GM12878 (cell line): ENCODE measurements at regions not wholly inside any gene's neighbourhood (a gene's known extent, or its start where the extent isn't known, plus 50 kb on each side); places are given as distances from the start of the nearest gene placed in this dataset.
"Not testable (repeated sequence)": the region's sequence is repeated elsewhere in the genome, so short reads cannot be mapped to it uniquely, and the experiment has no call there.

Experiments
- ATAC-seq: fragments of 200-7000 bp; cut with Tn5 transposase; 3 replicates; pipeline ENCODE4 v1.9.1; 2020; ENCODE audit warnings: mild to moderate bottlenecking, moderate library complexity
- BruUV-seq: library from RNA; stranded (reverse); fragments of 400-500 nt; replicated peaks from 2 replicates; lab custom pipeline; 2021; lab: Mats Ljungman, UMichigan
- CTCF ChIA-PET: fragments of 300-600 bp; sonication (Branson Sonifier 250); formaldehyde crosslinking; extraction: SDS; loops from one replicate; lab custom pipeline; 2021; ENCODE audit warnings: inconsistent platforms; lab: Yijun Ruan, JAX
- POLR2A ChIA-PET: fragments of 350-600 bp; formaldehyde crosslinking; extraction: SDS; loops from one replicate; lab custom pipeline; 2021; ENCODE audit warnings: inconsistent platforms; lab: Charles Lee
- RAD21 ChIA-PET: fragments of 300-600 bp; sonication (Branson Sonifier 250); formaldehyde crosslinking; loops from one replicate; lab custom pipeline; 2023; ENCODE audit warnings: antibody characterized with exemption; ENCODE audit not compliant: unreplicated experiment; lab: Charles Lee
- SMC1A ChIA-PET: fragments of 300-600 bp; sonication (Branson Sonifier 250); formaldehyde crosslinking; loops from one replicate; lab custom pipeline; 2023; ENCODE audit not compliant: unreplicated experiment, uncharacterized antibody; lab: Charles Lee
- DNase-seq: peaks from one replicate; pipeline ENCODE4 v3.0.0-alpha.2; 2011; ENCODE audit warnings: low read depth, low spot score
- FAIRE-seq: peaks from 3 replicates; lab custom pipeline; 2011; peaks lifted over from hg19 to GRCh38; lab: Jason Lieb, UNC
- H2AFZ ChIP-seq: 2 replicates; pipeline ENCODE4 v1.6.0; 2011; ENCODE audit warnings: low read depth, low read length, control low read depth; ENCODE audit not compliant: control insufficient read depth
- H3K27ac ChIP-seq: 2 replicates; pipeline ENCODE4 v1.5.1; 2011; ENCODE audit warnings: control low read depth; ENCODE audit not compliant: control insufficient read depth, insufficient read depth
- H3K27me3 ChIP-seq, 2 experiments: replicated peaks in 1 of 2; 2 replicates each; pipeline versions ENCODE4 v1.6.0 to v1.6.1; 2011; ENCODE audit warnings: low read length in 1 of 2; ENCODE audit not compliant: control insufficient read depth in 2 of 2, insufficient read depth in 2 of 2
- H3K36me3 ChIP-seq, 2 experiments: 2 replicates each; pipeline ENCODE4 v1.5.1; 2011; ENCODE audit warnings: low read length in 1 of 2; ENCODE audit not compliant: control insufficient read depth in 2 of 2, insufficient read depth in 2 of 2
- H3K4me1 ChIP-seq: 2 replicates; pipeline ENCODE4 v1.6.1; 2011; ENCODE audit warnings: mild to moderate bottlenecking, low read length, moderate library complexity, mixed read lengths; ENCODE audit not compliant: control insufficient read depth, insufficient read depth
- H3K4me2 ChIP-seq: 2 replicates; pipeline ENCODE4 v1.6.0; 2011; ENCODE audit warnings: control low read depth; ENCODE audit not compliant: control insufficient read depth, insufficient read depth
- H3K4me3 ChIP-seq: fragments of 200-600 bp; sonication (generic); 2 replicates; pipeline ENCODE4 v1.5.1; 2016
- H3K79me2 ChIP-seq: 2 replicates; pipeline ENCODE4 v1.6.0; 2011; ENCODE audit warnings: low read length; ENCODE audit not compliant: control insufficient read depth, insufficient read depth
- H3K9ac ChIP-seq: 2 replicates; pipeline ENCODE4 v1.8.0; 2011; ENCODE audit warnings: low read length, control low read depth, mixed read lengths; ENCODE audit not compliant: control insufficient read depth, insufficient read depth
- H3K9me3 ChIP-seq: replicated peaks from 3 replicates; pipeline ENCODE4 v1.5.1; 2011; ENCODE audit warnings: mild to moderate bottlenecking, low read length; ENCODE audit not compliant: control insufficient read depth, insufficient read depth
- H4K20me1 ChIP-seq: 2 replicates; pipeline ENCODE4 v1.6.0; 2011; ENCODE audit not compliant: control insufficient read depth, insufficient read depth
- HDAC6 ChIP-seq: fragments of 200-600 bp; sonication (generic); IDR thresholded peaks from one replicate; pipeline ENCODE4 v1.8.0; 2017; ENCODE audit warnings: antibody characterized with exemption; ENCODE audit not compliant: unreplicated experiment
- MLLT1 ChIP-seq: fragments of 450-650 bp; IDR thresholded peaks from 2 replicates; pipeline ENCODE4 v1.6.1; 2016; ENCODE audit warnings: mild to moderate bottlenecking
- RELB ChIP-seq: fragments of 450-650 bp; IDR thresholded peaks from 2 replicates; pipeline ENCODE4 v1.6.1; 2017; ENCODE audit warnings: low read depth, mild to moderate bottlenecking, moderate library complexity
- SMAD1 ChIP-seq: fragments of 450-650 bp; IDR thresholded peaks from 2 replicates; pipeline ENCODE4 v1.6.1; 2018; ENCODE audit warnings: mild to moderate bottlenecking, low read depth; ENCODE audit not compliant: partially characterized antibody
- ZBTB11 ChIP-seq: fragments of 450-650 bp; formaldehyde crosslinking; IDR thresholded peaks from 2 replicates; pipeline ENCODE4 v1.5.0; 2022; ENCODE audit warnings: mild to moderate bottlenecking, missing genetic modification characterization
- WGBS: methylation state at CpG from one replicate; pipeline ENCODE4 v1.1.6; 2016; ENCODE audit warnings: low lambda C conversion rate; ENCODE audit not compliant: insufficient replicate concordance, insufficient coverage; ENCODE audit errors: missing lambda C conversion rate; 5-methylcytosine and 5-hydroxymethylcytosine counted together
- in situ Hi-C: fragments of 300-500 bp; cut with MboI; formaldehyde crosslinking; loops from 9 replicates; pipeline ENCODE4 v1.14.3; 2018; ENCODE audit warnings: mixed read lengths
- intact Hi-C: fragments of 100-400 bp; cut with micrococcal nuclease; formaldehyde crosslinking; loops from one replicate; pipeline ENCODE4 v1.14.2; 2022; ENCODE audit not compliant: unreplicated experiment

- H4K20me1 ChIP-seq, result no peaks in the 10 kb centered on the region
- TF ChIP-seq RELB (no peak), MLLT1 (no peak), HDAC6 (no peak), SMAD1 (no peak), ZBTB11 (CRISPR knock-in tag) (no peak)
- H3K27me3 ChIP-seq, result no peaks in the 10 kb centered on the region; a peak in 1 of 4 replicates
- RAD21 ChIA-PET, result no interaction called here
- no peaks in the 10 kb centered on the region for H3K36me3 ChIP-seq
- no peak overlapping the region for H3K4me2 ChIP-seq
- H3K9me3 ChIP-seq, result no peaks in the 10 kb centered on the region
- POLR2A ChIA-PET, result no interaction called here
- H3K4me3 ChIP-seq, result no peak overlapping the region
- no peaks in the 10 kb centered on the region for H3K79me2 ChIP-seq
- no TSS peak for BruUV-seq
- no peak overlapping the region for H3K27ac ChIP-seq
- in situ Hi-C loops (no loop called here), intact Hi-C loops (no loop called here)
- ATAC-seq, result no peak
- H2AFZ ChIP-seq, result no peak overlapping the region
- H3K4me1 ChIP-seq, result no peaks in the 10 kb centered on the region
- no peak overlapping the region for H3K9ac ChIP-seq
- SMC1A ChIA-PET, result no interaction called here
- DNase-seq, result no peak
- no peak for FAIRE-seq
- 50% methylated on average over 3 of the region's 3 CpGs for WGBS
- CTCF ChIA-PET, result no interaction called here
These were observed 63.3 kb upstream of the ME3 start for GRCh38 chr11:86735451-86736290.

- intact Hi-C loops, SMC1A ChIA-PET, POLR2A ChIA-PET, H3K4me3 ChIP-seq, BruUV-seq, H3K27me3 ChIP-seq, H3K4me2 ChIP-seq, H3K4me1 ChIP-seq, H3K36me3 ChIP-seq, FAIRE-seq, RAD21 ChIA-PET, H4K20me1 ChIP-seq, H3K79me2 ChIP-seq, DNase-seq, H2AFZ ChIP-seq, in situ Hi-C loops, H3K9ac ChIP-seq, ATAC-seq, H3K9me3 ChIP-seq, H3K27ac ChIP-seq, CTCF ChIA-PET: not testable (repeated sequence)
- no CpG with 5 or more reads among the region's 1 CpG for WGBS
These were observed 60.3 kb upstream of the ME3 start for GRCh38 chr11:86732739-86733138.
